Psoas muscle (tissue), 7 donors: ENCODE measurements at regions not wholly inside any gene's neighbourhood (a gene's known extent, or its start where the extent isn't known, plus 50 kb on each side); places are given as distances from the start of the nearest gene placed in this dataset.

ENCODE experiments used
- ATAC-seq, 4 donors: fragments of 200-7000 bp; cut with Tn5 transposase; one replicate each; pipeline ENCODE4 v1.9.1; 2020; ENCODE audit warnings: moderate library complexity in 3 of 4, mild to moderate bottlenecking in 2 of 4
- DNase-seq, 2 donors: peaks; one replicate each; pipeline ENCODE4 v3.0.0-alpha.2; 2020
- H3K27ac ChIP-seq: fragments of 200-600 bp; one replicate; pipeline ENCODE4 v1.8.0; 2022
- H3K27me3 ChIP-seq, 3 donors: fragments of 200-600 bp in 1 of 3; one replicate each; pipeline versions ENCODE4 v1.6.1 to v1.8.0; 2013 to 2022; ENCODE audit warnings: low read length in 2 of 3, mild to moderate bottlenecking in 2 of 3, moderate library complexity in 1 of 3; ENCODE audit not compliant: insufficient read depth in 3 of 3
- H3K36me3 ChIP-seq, 2 donors: fragments of 200-600 bp in 1 of 2; one replicate each; pipeline versions ENCODE4 v1.6.1 to v1.8.0; 2013 to 2022; ENCODE audit warnings: low read depth in 1 of 2, mild to moderate bottlenecking in 1 of 2, moderate library complexity in 1 of 2; ENCODE audit not compliant: insufficient read depth in 1 of 2
- H3K4me1 ChIP-seq: fragments of 200-600 bp; one replicate; pipeline ENCODE4 v1.8.0; 2022
- H3K4me3 ChIP-seq: fragments of 200-600 bp; one replicate; pipeline ENCODE4 v1.8.0; 2022; ENCODE audit warnings: mild to moderate bottlenecking
- H3K9me3 ChIP-seq: fragments of 200-600 bp; one replicate; pipeline ENCODE4 v1.8.0; 2022
- CTCF ChIP-seq: fragments of 200-600 bp; IDR thresholded peaks from one replicate; pipeline ENCODE4 v1.8.0; 2022; ENCODE audit warnings: antibody characterized with exemption
- WGBS, 3 donors: extraction: QIAGEN DNeasy Blood & Tissue Kit; methylation state at CpG; one replicate each; pipeline versions ENCODE4 v1.1.6 to v1.1.7; 2013; 5-methylcytosine and 5-hydroxymethylcytosine counted together
- intact Hi-C, 2 donors: fragments of 100-400 bp; cut with DNase I; formaldehyde crosslinking; loops; one replicate each; pipeline versions ENCODE4 v1.11.0 to v1.14.2; 2022
- donor health status: healthy with polysubstance abuse.
- donor health status: DM: no; HTN: no; CAD: no; lungs with moderate emphysema.
- donor health status: Bipolar disorder and iron deficiency.
- donor health status: healthy.
- donor health status: DM: yes; HTN: yes; CAD: no.
- donor health status: DM: no; HTN: no; CAD: no.
- donor health status: DM: yes; HTN: yes; CAD: no.

GRCh38 chr3:194744826-194745225 is 59.1 kb downstream of the FAM43A start:
- 79 to 83% (median 80%) methylated on average over 4 of the region's 4 CpGs for WGBS, 3 donors
- no peaks in the 10 kb centered on the region for H3K9me3 ChIP-seq
- H3K27ac ChIP-seq = no peak overlapping the region
- TF ChIP-seq CTCF = no peak
- H3K27me3 ChIP-seq = no peaks in the 10 kb centered on the region
- H3K36me3 ChIP-seq = no peaks in the 10 kb centered on the region
- no peak overlapping the region for H3K4me3 ChIP-seq
- no peak for DNase-seq
- intact Hi-C loops = no loop called here
- H3K4me1 ChIP-seq = no peaks in the 10 kb centered on the region
- no peak for ATAC-seq

- intact Hi-C loops = no loop called here
- Histone ChIP-seq H3K9me3 (no peaks in the 10 kb centered on the region), H3K4me1 (no peaks in the 10 kb centered on the region), H3K36me3 (no peaks in the 10 kb centered on the region), H3K27ac (no peak overlapping the region), H3K4me3 (no peak overlapping the region), H3K27me3 (no peaks in the 10 kb centered on the region)
- WGBS, 3 donors = 70 to 77% (median 74%) methylated on average over 9 of the region's 9 CpGs
- ATAC-seq = no peak
- no peak for DNase-seq
- TF ChIP-seq CTCF = no peak
Measured at GRCh38 chr3:194745422-194746184, 59.9 kb downstream of the FAM43A start.

GRCh38 chr3:194748225-194748624 is 62.5 kb downstream of the FAM43A start:
- no peak overlapping the region for H3K27ac ChIP-seq
- intact Hi-C loops = no loop called here
- no peaks in the 10 kb centered on the region for H3K4me1 ChIP-seq
- H3K36me3 ChIP-seq = no peaks in the 10 kb centered on the region
- no peaks in the 10 kb centered on the region for H3K9me3 ChIP-seq
- H3K4me3 ChIP-seq = no peak overlapping the region
- H3K27me3 ChIP-seq = no peaks in the 10 kb centered on the region
- WGBS, 3 donors = 63 to 70% (median 67%) methylated on average over 19 of the region's 19 CpGs
- DNase-seq (no peak), ATAC-seq (no peak)
- TF ChIP-seq CTCF = no peak

GRCh38 chr3:194749631-194750490 is 64.2 kb downstream of the FAM43A start:
- ATAC-seq (peak in 3 of 4 donors; percentile 19 to 68 (median 42)), DNase-seq (no peak)
- WGBS, 3 donors = 40 to 57% (median 41%) methylated on average over 17 of the region's 17 CpGs
- Histone ChIP-seq H3K9me3 (no peaks in the 10 kb centered on the region), H3K27ac (no peak overlapping the region), H3K4me3 (no peak overlapping the region), H3K4me1 (no peaks in the 10 kb centered on the region), H3K36me3 (no peaks in the 10 kb centered on the region), H3K27me3 (no peaks in the 10 kb centered on the region)
- TF ChIP-seq CTCF = no peak
- intact Hi-C loops = no loop called here
